RCC 7860 (cell line): ENCODE measurements at regions not wholly inside any gene's neighbourhood (a gene's known extent, or its start where the extent isn't known, plus 50 kb on each side); places are given as distances from the start of the nearest gene placed in this dataset.
"Not testable (repeated sequence)": the region's sequence is repeated elsewhere in the genome, so short reads cannot be mapped to it uniquely, and the experiment has no call there.

Source experiments
- DNase-seq: peaks from one replicate; pipeline ENCODE4 v3.0.0-alpha.2; 2015; ENCODE audit warnings: low spot score
- FAIRE-seq: peaks from 2 replicates; lab custom pipeline; 2012; peaks lifted over from hg19 to GRCh38; lab: Jason Lieb, UNC

DNA sequence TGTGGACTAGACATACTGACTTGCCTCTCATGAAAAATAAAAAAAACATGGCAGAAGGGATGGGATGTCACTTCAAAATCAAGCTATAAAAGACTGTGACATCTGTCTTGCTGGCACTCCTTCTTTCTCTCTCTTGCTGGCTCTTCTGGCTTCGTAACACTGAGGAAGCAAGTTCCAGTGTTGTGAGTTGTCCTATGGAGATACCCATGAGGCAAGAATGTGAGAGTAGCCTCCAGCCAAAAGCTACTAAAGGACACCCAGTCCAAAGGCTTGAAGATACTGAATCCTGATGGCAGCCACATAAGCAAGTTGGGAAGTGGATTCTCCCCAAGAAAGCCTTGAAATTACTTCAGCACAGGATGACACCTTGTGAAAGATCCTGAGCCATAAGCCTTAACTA, 376.1 kb upstream of the TMEFF2 start:
- FAIRE-seq (no peak), DNase-seq (no peak)

DNA sequence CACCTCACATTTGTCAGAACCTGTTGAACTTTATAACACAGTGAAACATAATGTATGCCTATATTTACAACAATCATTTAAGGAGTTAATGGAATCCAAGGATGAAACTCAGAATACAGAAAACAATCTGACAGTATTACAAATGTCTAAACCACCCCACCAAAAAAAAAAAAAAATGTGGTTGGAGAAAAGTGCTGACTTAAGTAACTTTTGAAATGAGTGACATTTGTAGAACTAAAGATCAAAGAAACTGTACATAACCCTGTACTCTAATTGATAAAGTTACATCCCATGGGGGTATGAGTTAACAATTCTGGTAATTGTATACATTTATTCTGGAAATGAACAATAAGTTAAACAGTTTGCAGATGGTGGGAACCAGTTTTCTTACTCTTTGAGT, 372.1 kb upstream of the TMEFF2 start:
- FAIRE-seq, result no peak

DNA sequence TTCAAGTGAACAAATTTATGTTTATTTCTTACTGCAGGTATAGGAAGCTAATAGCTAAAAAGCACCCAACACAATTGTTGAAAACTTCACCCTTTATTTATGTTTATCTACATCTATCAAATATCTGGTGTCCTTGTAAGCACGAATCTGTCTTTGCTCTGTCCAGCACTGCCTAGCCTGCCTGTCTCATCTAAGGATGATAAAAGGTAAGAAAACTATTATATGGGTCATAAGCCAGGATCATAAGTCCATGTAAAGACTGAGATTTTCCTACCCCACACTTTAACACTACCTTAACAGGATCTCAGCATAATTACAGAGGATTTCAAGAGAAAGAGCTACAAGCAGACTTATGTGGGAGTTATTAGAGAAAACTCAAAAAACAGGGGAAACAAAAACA, 365.6 kb upstream of the TMEFF2 start:
- no peak for FAIRE-seq

More for the DNA sequence above, 372.1 kb upstream of the TMEFF2 start:
- no peak for DNase-seq

DNA sequence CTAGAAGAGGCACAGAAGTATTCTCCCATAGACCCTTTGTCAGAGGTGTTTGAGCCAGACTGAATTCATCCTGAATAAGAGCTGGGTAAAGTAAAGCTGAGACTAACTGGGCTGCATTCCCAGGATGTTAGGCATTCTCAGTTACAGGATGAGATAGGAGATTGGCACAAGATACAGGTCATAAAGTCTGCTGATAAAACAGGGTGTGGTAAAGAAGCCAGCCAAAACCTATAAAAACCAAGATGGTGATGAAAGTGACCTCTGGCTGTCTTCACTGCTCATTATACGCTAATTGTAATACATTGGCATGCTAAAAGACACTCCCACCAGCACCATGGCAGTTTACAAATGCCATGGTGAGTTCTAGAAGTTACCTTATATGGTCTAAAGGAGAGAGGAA, 364.9 kb upstream of the TMEFF2 start:
- DNase-seq, result no peak
- FAIRE-seq, result no peak

More for the DNA sequence above, 365.6 kb upstream of the TMEFF2 start:
- no peak for DNase-seq

DNA sequence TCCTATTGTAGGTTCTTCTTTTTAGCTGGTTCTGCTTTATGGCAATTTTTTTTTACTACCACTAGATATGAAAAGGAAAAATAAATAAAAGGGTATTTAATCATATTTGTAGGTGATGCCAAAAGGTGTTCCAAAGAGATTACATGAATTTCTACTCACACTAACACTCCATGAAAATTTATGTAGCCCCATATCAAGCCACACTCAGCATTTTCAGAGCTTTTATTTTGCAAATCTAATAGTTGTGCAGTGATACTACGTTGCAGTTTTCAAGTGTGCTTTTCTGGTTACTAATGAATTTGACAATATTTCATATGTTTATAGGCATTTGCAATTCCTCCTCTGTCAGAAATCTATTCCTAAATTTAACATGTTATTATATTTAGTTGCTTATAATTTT, 363.9 kb upstream of the TMEFF2 start:
- DNase-seq (no peak), FAIRE-seq (no peak)

DNA sequence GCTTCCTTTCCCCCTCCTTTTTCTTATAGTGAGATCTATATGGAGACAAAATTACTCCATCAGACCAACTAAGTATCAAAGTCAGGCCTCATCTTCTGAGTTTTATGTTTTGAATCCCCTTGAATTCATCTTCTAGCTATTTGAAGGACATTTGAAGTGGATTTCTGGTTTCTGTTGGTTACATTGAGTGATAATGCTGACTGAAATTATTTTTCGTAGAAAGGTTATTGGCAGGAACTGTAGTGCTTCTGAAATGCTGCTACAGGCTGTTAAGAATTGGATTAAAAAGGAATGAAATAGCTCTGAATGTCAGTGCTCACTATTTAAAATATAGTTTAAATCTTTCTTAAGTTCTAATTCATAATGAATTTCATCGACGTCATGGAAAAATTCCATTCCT, 361.0 kb upstream of the TMEFF2 start:
- DNase-seq, result no peak
- no peak for FAIRE-seq

DNA sequence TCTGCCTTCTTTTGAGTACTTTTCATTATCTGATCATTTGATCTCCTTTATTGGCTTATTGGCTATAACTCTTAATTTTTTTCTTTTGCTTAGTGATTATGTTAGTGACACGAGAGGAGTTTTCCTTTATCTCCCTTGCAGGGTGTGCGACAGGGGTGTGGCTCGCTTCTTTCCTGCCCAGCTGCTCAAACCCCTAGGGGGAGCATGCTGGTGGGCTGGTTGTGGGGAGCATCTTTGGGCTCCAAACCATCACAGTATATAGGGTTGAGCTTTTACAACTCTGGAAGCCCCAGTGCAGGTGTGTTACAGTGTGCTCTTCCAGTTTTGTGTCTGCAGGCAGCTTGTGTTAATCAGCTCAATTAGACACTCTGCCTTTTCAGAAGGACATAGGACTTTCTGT, 357.0 kb upstream of the TMEFF2 start:
- FAIRE-seq (no peak), DNase-seq (no peak)

DNA sequence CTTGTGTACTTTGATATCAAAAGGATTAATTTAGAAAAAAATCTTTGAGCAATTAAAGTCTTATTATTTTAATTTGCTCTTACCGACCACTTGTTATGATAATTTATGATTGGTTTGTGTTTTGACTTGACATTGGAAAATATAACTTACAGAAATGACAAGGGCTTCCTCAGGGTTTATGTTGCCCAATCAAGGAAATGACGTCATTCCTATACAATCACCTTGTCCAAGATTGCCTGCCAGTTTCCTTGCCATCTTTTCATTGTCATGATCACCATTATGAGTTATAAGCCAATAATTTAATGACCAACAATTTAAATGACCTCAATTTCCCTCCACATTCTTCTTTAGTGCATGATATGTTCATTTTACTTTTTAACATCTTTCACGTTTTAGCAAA, 351.8 kb upstream of the TMEFF2 start:
- DNase-seq (no peak), FAIRE-seq (no peak)

DNA sequence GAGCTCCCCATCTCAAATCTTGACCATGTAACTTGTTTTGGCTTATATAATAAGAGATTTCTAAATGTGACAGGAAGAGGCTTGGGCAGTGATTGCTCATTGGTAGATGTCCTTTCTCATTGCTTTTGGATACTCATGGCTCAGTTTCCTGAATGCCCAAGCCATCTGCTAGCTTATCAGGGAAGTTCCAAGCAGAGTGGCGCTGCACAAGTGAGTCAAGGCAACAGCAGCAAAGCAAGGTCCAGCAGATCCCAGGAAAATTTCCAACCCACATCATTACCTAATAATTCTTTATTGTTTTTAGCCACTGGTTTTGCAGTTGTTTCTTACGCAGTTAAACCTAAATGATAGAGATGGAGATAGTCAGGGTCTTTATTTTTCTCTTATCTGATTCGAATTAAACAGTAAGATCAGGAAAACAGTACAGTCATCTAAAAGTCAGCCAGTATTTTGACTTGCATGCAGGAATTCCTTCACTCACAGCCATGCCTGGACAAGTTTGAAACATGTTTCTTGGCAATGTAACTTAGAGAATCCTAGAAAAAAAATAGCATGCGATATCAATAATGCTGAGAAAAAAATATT, 349.7 kb upstream of the TMEFF2 start:
- FAIRE-seq (no peak), DNase-seq (no peak)

DNA sequence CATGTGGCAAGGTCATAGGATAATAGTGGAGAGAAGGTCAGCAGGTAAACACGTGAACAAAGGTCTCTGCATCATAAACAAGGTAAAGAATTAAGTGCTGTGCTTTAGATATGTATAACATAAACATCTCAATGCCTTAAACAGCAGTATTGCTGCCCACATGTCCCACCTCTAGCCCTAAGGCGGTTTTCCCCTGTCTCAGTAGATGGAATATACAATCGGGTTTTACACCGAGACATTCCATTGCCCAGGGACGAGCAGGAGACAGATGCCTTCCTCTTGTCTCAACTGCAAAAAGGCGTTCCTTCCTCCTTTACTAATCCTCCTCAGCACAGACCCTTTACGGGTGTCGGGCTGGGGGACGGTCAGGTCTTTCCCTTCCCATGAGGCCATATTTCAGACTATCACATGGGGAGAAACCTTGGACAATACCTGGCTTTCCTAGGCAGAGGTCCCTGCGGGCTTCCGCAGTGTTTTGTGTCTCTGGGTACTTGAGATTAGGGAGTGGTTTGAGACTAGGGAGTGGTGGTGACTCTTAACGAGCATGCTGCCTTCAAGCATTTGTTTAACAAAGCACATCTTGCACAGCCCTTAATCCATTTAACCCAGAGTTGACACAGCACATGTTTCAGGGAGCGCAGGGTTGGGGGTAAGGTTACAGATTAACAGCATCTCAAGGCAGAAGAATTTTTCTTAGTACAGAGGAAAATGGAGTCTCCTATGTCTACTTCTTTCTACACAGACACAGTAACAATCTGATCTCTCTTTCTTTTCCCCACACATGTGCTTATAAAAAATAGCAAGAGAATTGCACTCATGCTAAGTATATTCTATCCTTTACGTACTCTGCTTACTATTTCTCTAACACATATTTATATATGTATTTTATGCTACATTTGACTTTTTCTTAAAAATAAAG, 347.7 kb upstream of the TMEFF2 start:
- FAIRE-seq, DNase-seq: not testable (repeated sequence)

DNA sequence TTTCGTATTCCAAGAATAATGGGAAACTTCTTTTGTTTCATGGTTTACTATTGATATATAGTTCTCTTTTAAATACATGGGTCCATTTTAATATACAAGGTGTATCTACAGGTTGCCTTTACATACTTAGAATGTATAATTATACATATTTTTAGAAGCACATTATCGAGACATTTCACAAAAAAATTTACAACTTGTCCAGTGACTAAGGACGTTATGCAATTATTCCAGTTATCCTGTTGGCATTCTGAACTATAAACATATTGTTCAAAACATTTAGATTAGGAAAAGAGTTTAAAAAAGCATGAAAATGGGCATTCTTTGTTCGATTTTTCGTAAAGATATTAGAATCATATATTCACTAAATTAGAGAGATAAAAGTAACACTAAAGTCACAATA, 344.6 kb upstream of the TMEFF2 start:
- FAIRE-seq (no peak), DNase-seq (no peak)

DNA sequence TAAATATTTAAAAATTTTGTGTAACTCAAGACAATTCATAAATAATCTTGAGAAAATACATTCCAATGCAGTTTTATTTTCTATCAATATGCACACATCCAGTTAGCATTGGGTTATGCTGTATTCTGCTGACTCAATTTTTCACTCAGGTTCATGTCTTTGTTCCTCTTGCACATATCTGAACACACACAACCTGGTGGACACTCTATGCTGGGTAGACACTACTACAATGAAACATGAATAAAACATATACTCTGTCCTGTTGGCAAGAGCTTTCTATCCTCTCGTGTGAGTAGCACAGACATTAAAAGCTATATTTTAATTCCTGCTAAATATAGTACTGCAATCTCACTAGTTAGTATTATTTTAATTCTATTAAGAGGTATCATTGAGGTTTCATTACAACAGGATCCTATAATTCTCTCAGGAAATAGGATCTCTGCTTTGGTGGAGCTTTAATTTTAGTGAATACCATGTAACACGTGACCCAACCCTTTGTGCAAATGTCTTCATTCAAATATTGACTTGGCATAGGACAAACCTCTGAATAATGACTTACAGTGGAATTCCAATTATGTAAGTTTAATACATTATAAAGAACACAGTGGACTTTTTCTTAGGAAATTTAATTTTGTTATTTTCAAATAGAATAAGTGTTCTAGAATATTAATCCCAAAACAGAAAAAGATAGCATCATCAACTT, 342.3 kb upstream of the TMEFF2 start:
- FAIRE-seq (no peak), DNase-seq (no peak)

DNA sequence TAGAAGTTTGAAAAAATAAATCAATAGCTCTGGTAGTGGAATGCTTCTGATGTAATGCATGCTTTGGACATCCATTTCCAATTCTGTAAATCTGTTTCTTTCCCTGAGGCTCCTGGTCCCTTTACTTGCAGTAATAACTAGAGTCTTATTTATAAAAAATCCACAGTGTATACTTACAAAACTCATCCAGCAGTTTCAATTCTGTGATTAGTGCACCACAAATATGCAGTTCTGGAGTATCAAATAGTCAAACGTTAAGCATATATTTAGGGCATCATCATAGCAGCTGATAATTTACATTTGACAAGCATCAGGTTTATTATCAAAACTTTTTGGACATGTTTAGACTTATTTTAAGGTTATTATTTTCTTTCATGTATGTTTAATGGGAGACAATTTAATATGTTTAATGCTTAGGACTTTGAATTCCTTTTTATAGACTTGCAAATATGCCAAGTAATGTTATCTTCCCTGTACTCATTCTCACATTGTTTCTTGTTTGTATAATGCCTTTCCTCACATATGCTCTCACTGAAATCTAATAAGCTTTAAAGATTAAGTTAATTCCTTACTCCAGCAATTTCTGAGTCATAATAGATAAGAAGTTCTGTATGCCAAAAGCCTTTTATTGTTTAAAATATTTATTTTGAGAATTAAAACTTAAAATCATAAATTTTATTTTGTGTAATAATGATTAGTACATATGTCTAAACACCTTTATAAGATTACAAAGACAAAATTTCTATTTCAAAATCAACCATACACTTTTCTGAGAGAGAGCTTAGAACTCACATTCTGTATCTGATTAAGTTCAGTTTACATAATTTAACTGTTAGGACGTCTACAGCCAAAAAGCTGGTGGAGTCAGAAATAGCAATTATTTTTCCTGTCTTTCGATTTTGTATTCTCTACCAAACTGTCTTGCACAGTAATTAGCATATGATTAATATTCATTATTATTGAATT, 341.5 kb upstream of the TMEFF2 start:
- no peak for DNase-seq
- no peak for FAIRE-seq

DNA sequence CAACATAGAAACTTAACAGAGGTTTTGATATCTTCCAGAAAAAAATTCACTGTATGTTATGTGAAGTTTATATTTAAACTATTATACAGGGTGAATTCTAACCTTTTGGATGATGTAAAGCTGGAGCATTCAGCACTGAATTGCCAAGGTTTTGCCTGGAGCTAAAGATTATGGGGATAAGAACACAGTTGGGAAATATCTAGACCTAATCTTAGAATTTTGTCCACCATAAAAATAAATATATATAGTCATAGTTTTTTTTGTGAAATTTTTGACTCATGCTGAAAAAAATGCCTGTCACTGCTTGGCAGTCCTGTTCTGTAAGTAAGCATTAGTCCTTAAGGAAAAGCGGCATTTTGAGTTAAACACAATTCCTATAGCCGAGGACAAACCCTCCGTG, 339.3 kb upstream of the TMEFF2 start:
- DNase-seq, result no peak
- FAIRE-seq, result no peak

DNA sequence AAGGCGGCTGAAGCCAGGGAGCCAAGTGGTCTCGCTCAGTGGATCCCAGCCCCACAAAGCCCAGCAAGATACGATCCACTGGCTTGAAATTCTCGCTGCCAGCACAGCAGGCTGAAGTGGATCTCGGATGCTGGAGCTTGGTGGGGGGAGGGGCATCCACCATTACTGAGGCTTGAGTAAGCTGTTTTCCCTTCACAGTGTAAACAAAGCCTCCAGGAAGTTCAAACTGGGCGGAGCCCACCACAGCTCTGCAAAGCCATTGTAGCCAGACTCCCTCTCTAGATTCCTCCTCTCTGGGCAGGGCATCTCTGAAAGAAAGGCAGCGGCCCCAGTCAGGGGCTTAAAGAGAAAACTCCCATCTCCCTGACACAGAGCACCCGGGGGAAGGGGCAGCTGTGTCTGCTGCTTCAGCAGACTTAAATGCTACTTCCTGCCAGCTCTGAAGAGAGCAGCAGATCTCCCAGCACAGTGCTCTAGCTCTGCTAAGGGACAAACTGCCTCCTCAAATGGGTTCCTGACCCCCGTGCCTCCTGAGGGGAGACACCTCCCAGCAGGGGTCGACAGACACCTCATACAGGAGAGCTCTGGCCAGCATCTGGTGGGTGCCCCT, 330.0 kb upstream of the TMEFF2 start:
- not testable (repeated sequence) for FAIRE-seq, DNase-seq

DNA sequence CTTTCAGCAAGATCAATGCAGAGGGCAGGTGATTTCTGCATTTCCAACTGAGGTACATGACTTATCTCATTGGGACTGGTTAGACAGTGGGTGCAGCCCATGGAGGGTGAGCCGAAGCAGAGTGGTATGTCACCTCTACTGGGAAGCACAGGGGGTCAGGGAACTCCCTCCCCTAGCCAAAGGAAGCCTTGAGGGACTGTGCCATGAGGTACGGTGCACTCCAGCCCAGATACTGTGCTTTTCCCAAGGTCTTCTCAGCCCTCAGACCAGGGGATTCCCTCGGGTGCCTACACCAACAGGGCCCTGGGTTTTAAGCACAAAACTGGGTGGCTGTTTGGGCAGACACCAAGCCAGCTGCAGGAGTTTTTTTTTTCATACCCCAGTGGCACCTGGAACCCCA, 329.5 kb upstream of the TMEFF2 start:
- FAIRE-seq, DNase-seq: not testable (repeated sequence)

DNA sequence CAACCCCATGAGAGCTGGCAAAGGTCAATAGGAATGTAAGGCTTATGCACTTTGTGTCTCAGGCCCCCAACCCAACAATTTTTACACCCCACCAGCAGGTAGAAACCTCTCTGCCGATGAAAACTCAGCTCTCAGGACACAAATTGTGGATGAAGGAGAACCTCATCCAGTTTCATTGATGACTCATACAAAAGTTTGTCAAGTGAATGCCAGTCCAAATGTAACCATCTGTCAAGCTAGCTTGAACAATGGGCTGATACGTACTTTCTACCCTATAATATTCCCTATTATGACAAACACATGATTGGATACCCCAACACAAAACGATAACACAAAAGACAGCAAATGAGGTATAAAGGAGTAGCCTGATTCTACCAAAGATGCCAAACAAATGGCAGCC, 321.2 kb upstream of the TMEFF2 start:
- FAIRE-seq, result no peak

DNA sequence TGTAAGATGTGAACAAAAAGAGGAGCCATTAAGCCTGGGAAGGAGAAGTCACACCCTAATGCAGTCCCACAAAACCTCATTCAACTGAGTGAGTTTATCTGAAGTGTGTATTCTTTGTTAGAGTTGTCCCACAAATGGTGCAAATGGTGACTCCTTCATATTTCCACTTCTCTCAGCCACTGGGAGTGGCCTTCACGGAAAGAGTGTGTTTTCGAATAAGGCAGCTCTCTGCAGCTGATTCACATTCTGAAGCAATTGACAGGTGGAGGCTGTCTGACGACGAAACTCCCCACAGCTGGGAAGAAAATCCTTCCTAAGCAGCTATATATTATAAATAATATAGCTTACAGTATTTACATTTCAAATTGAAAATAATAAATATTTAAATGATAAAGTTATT, 318.8 kb upstream of the TMEFF2 start:
- DNase-seq (no peak), FAIRE-seq (no peak)

More for the DNA sequence above, 321.2 kb upstream of the TMEFF2 start:
- DNase-seq, result no peak

DNA sequence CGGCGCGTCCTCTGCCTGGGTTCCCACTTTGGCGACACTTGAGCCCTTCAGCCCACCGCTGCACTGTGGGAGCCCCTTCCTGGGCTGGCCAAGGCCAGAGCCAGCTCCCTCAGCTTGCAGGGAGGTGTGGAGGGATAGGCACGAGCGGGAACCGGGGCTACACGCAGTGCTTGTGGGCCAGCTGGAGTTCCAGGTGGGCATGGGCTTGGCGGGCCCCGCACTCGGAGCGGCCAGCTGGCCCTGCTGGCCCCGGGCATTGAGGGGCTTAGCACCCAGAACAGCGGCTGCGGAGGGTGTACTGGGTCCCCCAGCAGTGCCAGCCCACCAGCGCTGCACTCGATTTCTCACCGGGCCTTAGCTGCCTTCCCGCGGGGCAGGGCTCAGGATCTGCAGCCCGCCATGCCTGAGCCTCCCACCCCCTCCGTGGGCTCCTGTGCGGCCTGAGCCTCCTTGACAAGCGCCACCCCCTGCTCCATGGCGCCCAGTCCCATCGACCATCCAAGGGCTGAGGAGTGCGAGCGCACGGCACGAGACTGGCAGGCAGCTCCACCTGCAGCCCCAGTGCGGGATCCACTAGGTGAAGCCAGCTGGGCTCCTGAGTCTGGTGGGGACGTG, 313.2 kb upstream of the TMEFF2 start:
- not testable (repeated sequence) for DNase-seq, FAIRE-seq
